HL-60 (cell line): ENCODE measurements at regions not wholly inside any gene's neighbourhood (a gene's known extent, or its start where the extent isn't known, plus 50 kb on each side); places are given as distances from the start of the nearest gene placed in this dataset.

ENCODE experiments used
- DNase-seq, 2 experiments: peaks; one replicate each; pipeline ENCODE4 v3.0.0-alpha.2; 2010 to 2020; ENCODE audit warnings: low read depth in 1 of 2, low spot score in 1 of 2
- H3K27ac ChIP-seq: fragments of 250-450 bp; sonication (Bioruptor Pico); replicated peaks from 2 replicates; pipeline ENCODE4 v1.5.1; 2020; ENCODE audit warnings: mild to moderate bottlenecking, moderate library complexity
- H3K27me3 ChIP-seq: fragments of 250-450 bp; sonication (Bioruptor Pico); 2 replicates; pipeline ENCODE4 v1.5.1; 2021; ENCODE audit warnings: mild to moderate bottlenecking, moderate library complexity; ENCODE audit not compliant: insufficient read depth, poor library complexity, severe bottlenecking
- H3K4me3 ChIP-seq: replicated peaks from 2 replicates; pipeline ENCODE4 v1.5.1; 2011; ENCODE audit warnings: mild to moderate bottlenecking, control low read depth, low read length; ENCODE audit not compliant: insufficient read depth
- CTCF ChIP-seq: IDR thresholded peaks from one replicate; pipeline ENCODE4 v1.5.1; 2011; ENCODE audit warnings: low read length, control low read depth, inconsistent platforms; ENCODE audit not compliant: insufficient read depth
- GABPA ChIP-seq: IDR thresholded peaks from 2 replicates; pipeline ENCODE4 v1.6.1; 2012; ENCODE audit warnings: low read depth
- POLR2AphosphoS5 ChIP-seq: IDR thresholded peaks from 2 replicates; pipeline ENCODE4 v1.6.1; 2012; ENCODE audit warnings: low read depth
- REST ChIP-seq: IDR thresholded peaks from 2 replicates; pipeline ENCODE4 v1.6.1; 2012; ENCODE audit warnings: low read depth; ENCODE audit not compliant: insufficient replicate concordance
- SPI1 ChIP-seq: IDR thresholded peaks from 2 replicates; pipeline ENCODE4 v1.6.1; 2012; ENCODE audit warnings: low read depth, mild to moderate bottlenecking, borderline replicate concordance

DNA sequence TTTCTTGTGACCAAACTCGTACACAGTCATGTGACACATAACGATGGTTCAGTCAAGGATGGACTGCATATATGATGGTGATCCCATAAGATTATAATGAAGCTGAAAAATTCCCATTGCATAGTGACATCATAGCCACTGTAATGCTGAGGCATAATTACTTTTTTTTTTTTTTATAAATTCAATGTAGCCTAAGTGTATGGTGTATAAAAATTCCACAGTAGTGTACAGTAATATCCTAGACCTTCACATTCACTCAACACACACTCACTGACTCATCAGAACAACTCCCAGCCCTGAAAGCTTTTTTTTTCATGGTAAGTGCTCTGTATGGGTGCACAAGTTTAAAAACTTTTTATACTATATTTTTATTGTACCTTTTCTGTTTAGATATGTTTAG lies 105.0 kb downstream of the AREG start:
- H3K4me3 ChIP-seq: no peak overlapping the region
- no peak for DNase-seq
- no peaks in the 10 kb centered on the region for H3K27me3 ChIP-seq
- no peak overlapping the region for H3K27ac ChIP-seq
- TF ChIP-seq CTCF: no peak
- no peak for TF ChIP-seq POLR2AphosphoS5
- TF ChIP-seq SPI1: no peak
- TF ChIP-seq REST: no peak
- TF ChIP-seq GABPA: no peak

DNA sequence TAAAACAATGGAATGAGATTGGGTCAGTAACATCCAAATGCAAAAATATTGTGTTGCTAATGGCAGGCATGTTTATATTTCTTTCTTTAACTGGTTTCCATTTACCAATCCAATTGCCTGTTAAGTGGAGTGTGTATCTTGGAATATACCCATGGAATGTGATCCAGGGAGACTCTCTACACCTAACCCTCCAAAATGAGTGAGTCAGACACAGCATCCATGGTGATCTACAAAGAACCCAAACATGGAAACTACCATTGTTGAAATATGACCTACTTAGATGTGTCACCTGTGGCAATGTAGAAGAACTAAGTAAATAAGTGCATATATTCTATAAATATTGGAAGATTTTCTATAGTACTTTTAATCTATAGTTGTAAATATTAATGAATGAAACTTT lies 110.3 kb downstream of the AREG start:
- no peak for TF ChIP-seq GABPA
- no peak for TF ChIP-seq REST
- TF ChIP-seq CTCF: no peak
- H3K27ac ChIP-seq: no peak overlapping the region
- H3K4me3 ChIP-seq: no peak overlapping the region
- DNase-seq: no peak
- no peaks in the 10 kb centered on the region for H3K27me3 ChIP-seq

- H3K27me3 ChIP-seq: no peaks in the 10 kb centered on the region
- TF ChIP-seq REST (no peak), CTCF (no peak), GABPA (no peak), POLR2AphosphoS5 (no peak), SPI1 (no peak)
- no peak for DNase-seq
- no peak overlapping the region for H3K4me3 ChIP-seq
- no peak overlapping the region for H3K27ac ChIP-seq
Observed at GRCh38 chr4:74555843-74556242, 110.9 kb downstream of the AREG start.
